HG02852 (cell line): ENCODE measurements at regions not wholly inside any gene's neighbourhood (a gene's known extent, or its start where the extent isn't known, plus 50 kb on each side); places are given as distances from the start of the nearest gene placed in this dataset.
"Not testable (repeated sequence)": the region's sequence is repeated elsewhere in the genome, so short reads cannot be mapped to it uniquely, and the experiment has no call there.

ENCODE experiments used
- ATAC-seq: cut with Tn5 transposase; IDR thresholded peaks from one replicate; pipeline ENCODE4 v1.9.1; 2021; ENCODE audit warnings: mild to moderate bottlenecking, moderate library complexity; ENCODE audit not compliant: unreplicated experiment

- no peak for ATAC-seq
These were observed 664.2 kb upstream of the CPEB2 start for GRCh38 chr4:14337892-14338584.

GRCh38 chr4:14338585-14339265, 663.6 kb upstream of the CPEB2 start:
- no peak for ATAC-seq

GRCh38 chr4:14339715-14340114, 662.6 kb upstream of the CPEB2 start:
- ATAC-seq = no peak

GRCh38 chr4:14340321-14340720, 662.0 kb upstream of the CPEB2 start:
- no peak for ATAC-seq

GRCh38 chr4:14343961-14344360, 658.3 kb upstream of the CPEB2 start:
- ATAC-seq = no peak

- no peak for ATAC-seq
These were observed 656.9 kb upstream of the CPEB2 start for GRCh38 chr4:14345356-14345775.

GRCh38 chr4:14347526-14347925, 654.8 kb upstream of the CPEB2 start:
- no peak for ATAC-seq

GRCh38 chr4:14348506-14348905, 653.8 kb upstream of the CPEB2 start:
- no peak for ATAC-seq

GRCh38 chr4:14358544-14359160, 643.6 kb upstream of the CPEB2 start:
- not testable (repeated sequence) for ATAC-seq

- no peak for ATAC-seq
These were observed 642.3 kb upstream of the CPEB2 start for GRCh38 chr4:14359991-14360390.

- ATAC-seq = no peak
These were observed 641.2 kb upstream of the CPEB2 start for GRCh38 chr4:14361084-14361483.

GRCh38 chr4:14362385-14362784, 639.9 kb upstream of the CPEB2 start:
- no peak for ATAC-seq

- ATAC-seq = no peak
These were observed 637.2 kb upstream of the CPEB2 start for GRCh38 chr4:14364953-14365536.

- ATAC-seq = no peak
These were observed 633.9 kb upstream of the CPEB2 start for GRCh38 chr4:14368391-14368790.

- ATAC-seq = no peak
These were observed 631.1 kb upstream of the CPEB2 start for GRCh38 chr4:14371131-14371530.

GRCh38 chr4:14375816-14376215, 626.5 kb upstream of the CPEB2 start:
- ATAC-seq = no peak

GRCh38 chr4:14379183-14379582, 623.1 kb upstream of the CPEB2 start:
- no peak for ATAC-seq

GRCh38 chr4:14383652-14384051, 618.6 kb upstream of the CPEB2 start:
- ATAC-seq = peak; percentile 52

- ATAC-seq = no peak
These were observed 617.5 kb upstream of the CPEB2 start for GRCh38 chr4:14384824-14385223.

- ATAC-seq = no peak
These were observed 616.1 kb upstream of the CPEB2 start for GRCh38 chr4:14386196-14386595.

GRCh38 chr4:14387647-14388046, 614.6 kb upstream of the CPEB2 start:
- no peak for ATAC-seq

- ATAC-seq = no peak
These were observed 609.9 kb upstream of the CPEB2 start for GRCh38 chr4:14392378-14392777.
